CD4-positive, alpha-beta T cell (primary cell): ENCODE measurements at regions not wholly inside any gene's neighbourhood (a gene's known extent, or its start where the extent isn't known, plus 50 kb on each side); places are given as distances from the start of the nearest gene placed in this dataset.
"Not testable (repeated sequence)": the region's sequence is repeated elsewhere in the genome, so short reads cannot be mapped to it uniquely, and the experiment has no call there.

ENCODE experiments used
- ATAC-seq: fragments of 200-7000 bp; cut with Tn5 transposase; one replicate; pipeline ENCODE4 v1.10.0; 2022; ENCODE audit warnings: mild to moderate bottlenecking; ENCODE audit not compliant: poor library complexity
- CTCF ChIA-PET: fragments of 350-600 bp; sonication (Branson Sonifier 250); formaldehyde crosslinking; loops from one replicate; lab custom pipeline; 2021; ENCODE audit warnings: antibody characterized with exemption, inconsistent platforms; lab: Charles Lee
- POLR2A ChIA-PET: fragments of 350-600 bp; sonication (Branson Sonifier 250); formaldehyde crosslinking; loops from one replicate; lab custom pipeline; 2021; ENCODE audit warnings: antibody characterized with exemption, inconsistent platforms; lab: Charles Lee
- DNase-seq, 14 experiments: peaks; one replicate each; pipeline ENCODE4 v3.0.0-alpha.2; 2013 to 2020; ENCODE audit warnings: mixed read lengths in 2 of 14
- H3K27ac ChIP-seq, 2 donors: one replicate each; pipeline versions ENCODE4 v1.5.1 to v1.7.0; 2013; ENCODE audit warnings: low read length in 2 of 2, low read depth in 1 of 2, mild to moderate bottlenecking in 1 of 2
- H3K27me3 ChIP-seq, 2 experiments: 1 replicate in 1 of 2; 2 replicates in 1 of 2; pipeline versions ENCODE4 v1.6.1 to v1.7.0; 2013; ENCODE audit warnings: low read length in 2 of 2, control low read depth in 1 of 2, mild to moderate bottlenecking in 1 of 2, moderate library complexity in 1 of 2; ENCODE audit not compliant: insufficient read depth in 2 of 2, control insufficient read depth in 1 of 2
- H3K36me3 ChIP-seq: one replicate; pipeline ENCODE4 v1.6.1; 2013; ENCODE audit warnings: low read length, control low read depth; ENCODE audit not compliant: insufficient read depth
- H3K4me1 ChIP-seq: one replicate; pipeline ENCODE4 v1.6.1; 2013; ENCODE audit warnings: low read length, control low read depth; ENCODE audit not compliant: insufficient read depth
- H3K4me3 ChIP-seq: one replicate; pipeline ENCODE4 v1.5.1; 2013; ENCODE audit warnings: mild to moderate bottlenecking, low read length, moderate library complexity
- H3K9me3 ChIP-seq, 2 experiments: 1 replicate in 1 of 2; 2 replicates in 1 of 2; pipeline versions ENCODE4 v1.6.1 to v1.7.0; 2013; ENCODE audit warnings: low read length in 2 of 2, mild to moderate bottlenecking in 2 of 2, control low read depth in 1 of 2, moderate library complexity in 1 of 2; ENCODE audit not compliant: control insufficient read depth in 1 of 2, insufficient read depth in 1 of 2
- H3K27ac Mint-ChIP-seq: one replicate; pipeline ENCODE4 v1.8.0; 2020; ENCODE audit warnings: mixed read lengths
- H3K27me3 Mint-ChIP-seq: one replicate; pipeline ENCODE4 v1.8.0; 2021; ENCODE audit warnings: mixed read lengths
- H3K36me3 Mint-ChIP-seq: one replicate; pipeline ENCODE4 v1.8.0; 2021; ENCODE audit warnings: low read depth, mixed read lengths
- H3K4me1 Mint-ChIP-seq: one replicate; pipeline ENCODE4 v1.8.0; 2021; ENCODE audit warnings: low read depth, mixed read lengths
- H3K4me3 Mint-ChIP-seq: one replicate; pipeline ENCODE4 v1.8.0; 2020; ENCODE audit warnings: mild to moderate bottlenecking, mixed read lengths
- H3K9me3 Mint-ChIP-seq: one replicate; pipeline ENCODE4 v1.8.0; 2020; ENCODE audit warnings: mixed read lengths
- intact Hi-C, 2 experiments: fragments of 100-400 bp; cut with DNase I in 1 of 2; cut with micrococcal nuclease in 1 of 2; formaldehyde crosslinking; loops; one replicate each; pipeline versions ENCODE4 v1.15.1 to v1.9.0; 2023 to 2025; cut with DNase I, micrococcal nuclease
- TF ChIP-seq, protein P1 (sequence below): fragments of 200-600 bp; IDR thresholded peaks from one replicate; pipeline ENCODE4 v1.8.0; 2022; ENCODE audit warnings: antibody characterized with exemption, mild to moderate bottlenecking

- Histone ChIP-seq H3K9me3 (no peaks in the 10 kb centered on the region), H3K27me3 (no peaks in the 10 kb centered on the region), H3K4me1 (no peaks in the 10 kb centered on the region), H3K4me3 (no peak overlapping the region), H3K27ac (no peak overlapping the region), H3K36me3 (no peaks in the 10 kb centered on the region)
- no peak overlapping the region for H3K4me3 Mint-ChIP-seq
- intact Hi-C loops = no loop called here
- H3K9me3 Mint-ChIP-seq = no peaks in the 10 kb centered on the region
- TF ChIP-seq, protein P1, sequence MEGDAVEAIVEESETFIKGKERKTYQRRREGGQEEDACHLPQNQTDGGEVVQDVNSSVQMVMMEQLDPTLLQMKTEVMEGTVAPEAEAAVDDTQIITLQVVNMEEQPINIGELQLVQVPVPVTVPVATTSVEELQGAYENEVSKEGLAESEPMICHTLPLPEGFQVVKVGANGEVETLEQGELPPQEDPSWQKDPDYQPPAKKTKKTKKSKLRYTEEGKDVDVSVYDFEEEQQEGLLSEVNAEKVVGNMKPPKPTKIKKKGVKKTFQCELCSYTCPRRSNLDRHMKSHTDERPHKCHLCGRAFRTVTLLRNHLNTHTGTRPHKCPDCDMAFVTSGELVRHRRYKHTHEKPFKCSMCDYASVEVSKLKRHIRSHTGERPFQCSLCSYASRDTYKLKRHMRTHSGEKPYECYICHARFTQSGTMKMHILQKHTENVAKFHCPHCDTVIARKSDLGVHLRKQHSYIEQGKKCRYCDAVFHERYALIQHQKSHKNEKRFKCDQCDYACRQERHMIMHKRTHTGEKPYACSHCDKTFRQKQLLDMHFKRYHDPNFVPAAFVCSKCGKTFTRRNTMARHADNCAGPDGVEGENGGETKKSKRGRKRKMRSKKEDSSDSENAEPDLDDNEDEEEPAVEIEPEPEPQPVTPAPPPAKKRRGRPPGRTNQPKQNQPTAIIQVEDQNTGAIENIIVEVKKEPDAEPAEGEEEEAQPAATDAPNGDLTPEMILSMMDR = no peak
- H3K4me1 Mint-ChIP-seq = no peaks in the 10 kb centered on the region
- ATAC-seq (no peak), DNase-seq (no peak)
- H3K36me3 Mint-ChIP-seq = no peaks in the 10 kb centered on the region
- no peak overlapping the region for H3K27ac Mint-ChIP-seq
- H3K27me3 Mint-ChIP-seq = no peaks in the 10 kb centered on the region
- CTCF ChIA-PET = no interaction called here
- POLR2A ChIA-PET = no interaction called here
These were observed 253.8 kb upstream of the RAB4A start for GRCh38 chr1:229017091-229017490.

DNA sequence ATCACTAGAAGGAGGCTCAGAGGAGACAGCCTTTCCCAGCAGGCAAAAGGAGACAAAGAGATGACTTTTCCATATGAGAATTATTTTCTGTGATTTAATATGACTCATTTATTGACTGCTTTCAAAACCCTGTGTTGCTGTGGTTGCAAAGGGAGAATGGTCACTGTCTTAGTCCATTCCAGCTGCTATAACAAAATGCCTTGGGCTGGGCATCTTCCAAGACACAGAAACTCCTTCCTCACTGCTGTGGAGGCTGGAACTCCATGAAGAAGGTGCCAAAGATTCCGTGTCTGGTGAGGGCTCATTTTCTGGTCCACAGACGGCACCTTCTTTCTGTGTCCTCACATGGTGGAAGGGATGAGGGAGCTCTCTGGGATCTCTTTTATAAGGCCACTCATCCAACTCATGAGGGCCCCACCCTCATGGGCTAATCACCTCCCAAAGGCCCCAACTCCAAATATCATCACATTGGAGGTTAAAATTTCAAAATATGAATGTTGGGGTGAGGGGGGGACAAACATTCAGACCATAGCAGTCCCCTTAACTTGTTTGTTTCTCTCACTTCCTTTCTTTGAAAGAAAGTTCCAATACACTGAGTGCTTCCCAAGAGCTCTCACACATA, 252.1 kb upstream of the RAB4A start:
- Mint-ChIP-seq H3K27me3 (no peaks in the 10 kb centered on the region), H3K36me3 (no peaks in the 10 kb centered on the region), H3K9me3 (no peaks in the 10 kb centered on the region), H3K27ac (no peak overlapping the region), H3K4me3 (no peak overlapping the region), H3K4me1 (no peaks in the 10 kb centered on the region)
- Histone ChIP-seq H3K4me1 (peaks cover 6% of the 10 kb centered on the region), H3K9me3 (no peaks in the 10 kb centered on the region), H3K36me3 (no peaks in the 10 kb centered on the region), H3K27ac (no peak overlapping the region), H3K4me3 (no peak overlapping the region), H3K27me3 (no peaks in the 10 kb centered on the region)
- POLR2A ChIA-PET = no interaction called here
- CTCF ChIA-PET = interaction anchor here (1.3 kb wide), 1 partner anchor 10 kb away, joined by 3 read pairs; no protein-coding TSS in a partner anchor
- ATAC-seq (no peak), DNase-seq (no peak)
- intact Hi-C loops = no loop called here
- TF ChIP-seq, protein P1 = no peak

DNA sequence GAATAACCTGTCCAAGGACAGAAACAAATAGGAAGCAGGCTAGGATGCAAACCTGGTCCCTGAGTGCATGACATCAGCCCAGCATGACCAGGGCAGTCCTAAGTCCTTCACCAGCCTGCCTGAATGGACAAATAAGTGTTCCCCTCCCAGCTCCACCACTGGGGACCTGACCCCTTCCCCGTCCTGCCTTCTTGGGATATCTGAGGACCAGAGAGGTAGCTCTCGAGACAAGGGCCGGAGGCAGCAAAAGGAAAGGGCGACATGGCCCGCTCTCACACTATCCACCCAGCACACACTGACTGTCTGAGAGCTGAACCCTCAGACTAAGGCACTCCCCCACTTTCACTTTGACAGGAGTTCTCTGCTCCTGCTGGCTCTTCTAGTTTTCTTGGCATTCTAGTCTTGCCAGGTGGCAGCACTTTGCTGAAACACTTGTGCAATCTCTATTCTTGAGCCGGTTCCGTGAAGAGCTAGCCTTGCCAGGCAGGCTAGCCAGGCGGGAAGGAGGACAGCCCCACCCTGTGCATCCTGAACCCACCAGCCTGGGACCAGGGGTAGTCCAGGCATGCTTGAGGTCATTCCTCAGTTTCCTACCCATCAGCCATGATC, 251.1 kb upstream of the RAB4A start:
- no peaks in the 10 kb centered on the region for H3K4me1 Mint-ChIP-seq
- no peak overlapping the region for H3K27ac Mint-ChIP-seq
- DNase-seq (no peak), ATAC-seq (no peak)
- H3K9me3 ChIP-seq = no peaks in the 10 kb centered on the region
- no peaks in the 10 kb centered on the region for H3K36me3 ChIP-seq
- no peak overlapping the region for H3K4me3 Mint-ChIP-seq
- CTCF ChIA-PET = interaction anchor here (1.3 kb wide), 1 partner anchor 9 kb away, joined by 3 read pairs; no protein-coding TSS in a partner anchor
- H3K27ac ChIP-seq = no peak overlapping the region
- H3K36me3 Mint-ChIP-seq = no peaks in the 10 kb centered on the region
- intact Hi-C loops = loop anchor here in 1 of 2 experiments (5.0 kb wide), 1 partner anchor 53 kb away; no protein-coding TSS in a partner anchor
- POLR2A ChIA-PET = no interaction called here
- H3K9me3 Mint-ChIP-seq = no peaks in the 10 kb centered on the region
- no peak overlapping the region for H3K4me3 ChIP-seq
- no peaks in the 10 kb centered on the region for H3K27me3 ChIP-seq
- no peaks in the 10 kb centered on the region for H3K27me3 Mint-ChIP-seq
- peaks cover 6% of the 10 kb centered on the region for H3K4me1 ChIP-seq
- TF ChIP-seq, protein P1 = no peak

- H3K36me3 ChIP-seq, H3K36me3 Mint-ChIP-seq, H3K27me3 Mint-ChIP-seq, H3K4me1 Mint-ChIP-seq, H3K27ac Mint-ChIP-seq, POLR2A ChIA-PET, H3K4me1 ChIP-seq, H3K9me3 Mint-ChIP-seq, DNase-seq, H3K4me3 ChIP-seq, H3K27ac ChIP-seq, H3K27me3 ChIP-seq, CTCF ChIA-PET, H3K4me3 Mint-ChIP-seq, ATAC-seq, H3K9me3 ChIP-seq: not testable (repeated sequence)
- intact Hi-C loops = loop anchor here in 1 of 2 experiments (5.0 kb wide), 1 partner anchor 51 kb away; no protein-coding TSS in a partner anchor
These were observed 249.9 kb upstream of the RAB4A start for GRCh38 chr1:229021034-229021433.
